Neural progenitor cell (in vitro differentiated cells): ENCODE measurements at regions not wholly inside any gene's neighbourhood (a gene's known extent, or its start where the extent isn't known, plus 50 kb on each side); places are given as distances from the start of the nearest gene placed in this dataset.

Experiments used
- DNase-seq: peaks from one replicate; pipeline ENCODE4 v3.0.0-alpha.2; 2016; ENCODE audit warnings: low spot score
- H2AFZ ChIP-seq: fragments of 200-600 bp; sonication (generic); replicated peaks from 2 replicates; pipeline ENCODE4 v1.6.1; 2016; ENCODE audit warnings: antibody characterized with exemption
- H3F3A ChIP-seq: fragments of 200-600 bp; sonication (generic); 2 replicates; pipeline ENCODE4 v1.6.1; 2016; ENCODE audit warnings: antibody characterized with exemption, low read depth
- H3K27ac ChIP-seq: fragments of 200-600 bp; sonication (generic); 2 replicates; pipeline ENCODE4 v1.5.1; 2016; ENCODE audit warnings: mild to moderate bottlenecking
- H3K27me3 ChIP-seq: fragments of 200-600 bp; sonication (generic); 2 replicates; pipeline ENCODE4 v1.6.1; 2016; ENCODE audit warnings: mild to moderate bottlenecking, moderate library complexity
- H3K36me3 ChIP-seq: fragments of 200-600 bp; sonication (generic); 2 replicates; pipeline ENCODE4 v1.5.1; 2016
- H3K4me1 ChIP-seq: fragments of 200-600 bp; sonication (generic); 2 replicates; pipeline ENCODE4 v1.6.1; 2016; ENCODE audit warnings: mixed run types
- H3K4me2 ChIP-seq: fragments of 200-600 bp; sonication (generic); 2 replicates; pipeline ENCODE4 v1.6.1; 2016
- H3K4me3 ChIP-seq: fragments of 200-600 bp; sonication (generic); 2 replicates; pipeline ENCODE4 v1.5.1; 2016
- H3K79me2 ChIP-seq: fragments of 200-600 bp; sonication (generic); 2 replicates; pipeline ENCODE4 v1.6.1; 2016; ENCODE audit warnings: low read depth
- H3K9ac ChIP-seq: fragments of 200-600 bp; sonication (generic); 2 replicates; pipeline ENCODE4 v1.6.1; 2016
- H3K9me3 ChIP-seq: fragments of 200-600 bp; sonication (generic); 2 replicates; pipeline ENCODE4 v1.5.1; 2016; ENCODE audit warnings: low read depth
- H4K20me1 ChIP-seq: fragments of 200-600 bp; sonication (generic); 2 replicates; pipeline ENCODE4 v1.6.1; 2016; ENCODE audit warnings: low read depth
- H3K27ac Mint-ChIP-seq: 3 replicates; pipeline ENCODE4 v1.8.0; 2021; ENCODE audit warnings: mixed read lengths
- H3K27me3 Mint-ChIP-seq: 2 replicates; pipeline ENCODE4 v1.8.0; 2022; ENCODE audit warnings: low read depth, mild to moderate bottlenecking, inconsistent platforms, moderate library complexity, mixed read lengths; ENCODE audit not compliant: insufficient read depth
- H3K36me3 Mint-ChIP-seq: 3 replicates; pipeline ENCODE4 v1.8.0; 2021; ENCODE audit warnings: mixed read lengths
- H3K4me1 Mint-ChIP-seq: 3 replicates; pipeline ENCODE4 v1.8.0; 2021; ENCODE audit warnings: mixed read lengths
- H3K4me3 Mint-ChIP-seq: 3 replicates; pipeline ENCODE4 v1.8.0; 2021; ENCODE audit warnings: mild to moderate bottlenecking, moderate library complexity, mixed read lengths
- H3K9me3 Mint-ChIP-seq: 3 replicates; pipeline ENCODE4 v1.8.0; 2020; ENCODE audit warnings: mixed read lengths
- EZH2 ChIP-seq: fragments of 200-600 bp; sonication (generic); IDR thresholded peaks from 2 replicates; pipeline ENCODE4 v1.6.1; 2017; ENCODE audit warnings: antibody characterized with exemption, mild to moderate bottlenecking, moderate library complexity
- EZH2phosphoT487 ChIP-seq: fragments of 200-600 bp; sonication (generic); IDR thresholded peaks from 2 replicates; pipeline ENCODE4 v1.6.1; 2017; ENCODE audit warnings: antibody characterized with exemption
- TF ChIP-seq, protein P1 (sequence below): fragments of 200-600 bp; sonication (generic); IDR thresholded peaks from 2 replicates; pipeline ENCODE4 v1.5.1; 2017; ENCODE audit warnings: antibody characterized with exemption, mild to moderate bottlenecking

DNA sequence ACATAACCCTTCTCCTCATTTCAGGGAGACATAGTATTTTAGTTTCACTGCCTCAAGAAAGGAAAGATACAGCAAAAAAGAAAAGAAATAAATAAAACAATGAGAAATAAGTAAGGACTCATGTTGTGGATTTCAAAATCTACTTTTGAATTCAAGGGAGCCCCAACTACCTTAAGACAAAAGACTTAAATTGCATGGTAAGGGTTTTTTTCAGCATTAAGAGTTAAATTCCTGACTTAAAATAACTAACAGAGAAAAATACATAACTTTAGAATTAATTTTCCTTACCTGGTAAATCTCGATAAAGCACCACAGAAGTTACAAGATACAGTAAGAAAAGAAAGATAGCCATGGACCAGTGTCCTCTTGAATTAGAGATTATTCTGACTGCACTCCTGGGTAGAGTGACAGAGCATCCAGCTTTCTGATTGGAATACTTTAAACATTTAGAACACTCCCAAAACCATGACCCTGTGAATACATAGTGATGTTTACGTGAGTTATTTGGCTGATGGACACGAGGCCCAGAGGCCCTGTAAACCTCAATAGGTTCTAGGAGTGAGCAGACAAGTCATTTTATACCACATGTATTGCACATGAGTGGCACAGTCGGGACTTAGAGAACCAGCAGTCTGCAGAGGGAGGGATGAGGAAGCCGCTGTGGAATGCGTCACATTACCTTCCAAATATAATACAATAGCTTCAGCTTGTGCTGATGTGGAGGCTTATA lies 292.5 kb upstream of the SEMA3C start:
- Mint-ChIP-seq H3K9me3 (no peaks in the 10 kb centered on the region), H3K4me1 (peaks cover 20% of the 10 kb centered on the region), H3K36me3 (no peaks in the 10 kb centered on the region), H3K27ac (no peak overlapping the region), H3K4me3 (no peak overlapping the region), H3K27me3 (no peaks in the 10 kb centered on the region)
- Histone ChIP-seq H3K9me3 (no peaks in the 10 kb centered on the region), H3K79me2 (no peaks in the 10 kb centered on the region), H2AFZ (peak overlapping the region; percentile 40), H3K4me2 (no peak overlapping the region), H3K9ac (no peak overlapping the region), H3K36me3 (no peaks in the 10 kb centered on the region), H3K4me1 (peaks cover 19% of the 10 kb centered on the region), H3K27me3 (no peaks in the 10 kb centered on the region), H3K4me3 (no peak overlapping the region), H4K20me1 (no peaks in the 10 kb centered on the region), H3F3A (no peaks in the 10 kb centered on the region), H3K27ac (no peak overlapping the region)
- DNase-seq: peak; percentile 19
- TF ChIP-seq EZH2 (no peak), EZH2phosphoT487 (no peak)
- TF ChIP-seq, protein P1, sequence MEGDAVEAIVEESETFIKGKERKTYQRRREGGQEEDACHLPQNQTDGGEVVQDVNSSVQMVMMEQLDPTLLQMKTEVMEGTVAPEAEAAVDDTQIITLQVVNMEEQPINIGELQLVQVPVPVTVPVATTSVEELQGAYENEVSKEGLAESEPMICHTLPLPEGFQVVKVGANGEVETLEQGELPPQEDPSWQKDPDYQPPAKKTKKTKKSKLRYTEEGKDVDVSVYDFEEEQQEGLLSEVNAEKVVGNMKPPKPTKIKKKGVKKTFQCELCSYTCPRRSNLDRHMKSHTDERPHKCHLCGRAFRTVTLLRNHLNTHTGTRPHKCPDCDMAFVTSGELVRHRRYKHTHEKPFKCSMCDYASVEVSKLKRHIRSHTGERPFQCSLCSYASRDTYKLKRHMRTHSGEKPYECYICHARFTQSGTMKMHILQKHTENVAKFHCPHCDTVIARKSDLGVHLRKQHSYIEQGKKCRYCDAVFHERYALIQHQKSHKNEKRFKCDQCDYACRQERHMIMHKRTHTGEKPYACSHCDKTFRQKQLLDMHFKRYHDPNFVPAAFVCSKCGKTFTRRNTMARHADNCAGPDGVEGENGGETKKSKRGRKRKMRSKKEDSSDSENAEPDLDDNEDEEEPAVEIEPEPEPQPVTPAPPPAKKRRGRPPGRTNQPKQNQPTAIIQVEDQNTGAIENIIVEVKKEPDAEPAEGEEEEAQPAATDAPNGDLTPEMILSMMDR: no peak

DNA sequence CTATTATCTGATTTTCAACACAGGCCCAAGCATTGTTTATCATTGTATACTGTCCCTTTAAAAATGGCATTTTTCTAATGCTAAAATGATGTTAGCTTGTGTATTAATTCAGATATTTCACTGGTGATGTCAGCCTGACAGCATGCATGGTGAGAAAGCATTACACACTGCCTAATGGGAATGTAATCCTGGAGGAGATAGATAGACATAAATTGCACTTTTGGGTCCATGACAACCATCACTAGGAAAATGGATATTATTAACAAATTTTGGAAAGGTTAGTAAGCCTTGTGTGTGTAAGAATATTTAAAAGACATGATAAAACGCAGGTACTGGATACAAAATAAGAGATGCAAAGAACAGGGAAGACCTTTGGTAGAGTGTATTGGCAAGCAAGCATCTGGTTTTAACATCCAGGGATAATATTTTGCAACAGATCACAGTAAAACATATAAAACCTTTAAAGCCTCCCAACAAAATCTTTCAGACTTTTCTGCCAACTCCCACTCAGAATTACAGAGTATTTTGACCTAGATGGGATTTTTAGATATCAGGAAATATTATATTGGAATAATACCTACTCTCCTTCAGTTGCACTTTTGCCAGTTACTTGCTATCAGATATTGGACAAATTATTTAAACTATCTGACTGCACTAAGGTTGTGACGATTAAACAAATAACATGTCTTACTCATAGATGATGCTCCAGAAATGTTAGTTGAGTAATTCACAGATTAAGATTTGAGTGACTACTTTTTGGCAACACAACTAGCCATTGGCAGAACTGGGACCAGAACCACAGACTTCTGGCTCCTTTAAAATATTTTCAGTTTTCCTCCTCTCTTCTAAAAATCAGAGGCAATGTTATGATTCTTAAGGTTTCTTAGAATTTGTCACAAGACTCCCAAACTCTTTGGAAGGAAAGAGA lies 291.6 kb upstream of the SEMA3C start:
- no peak overlapping the region for H3K4me3 ChIP-seq
- peaks cover 19% of the 10 kb centered on the region for H3K4me1 ChIP-seq
- H4K20me1 ChIP-seq: no peaks in the 10 kb centered on the region
- Mint-ChIP-seq H3K4me3 (no peak overlapping the region), H3K27ac (no peak overlapping the region), H3K27me3 (no peaks in the 10 kb centered on the region), H3K4me1 (peaks cover 20% of the 10 kb centered on the region), H3K36me3 (no peaks in the 10 kb centered on the region), H3K9me3 (no peaks in the 10 kb centered on the region)
- no peaks in the 10 kb centered on the region for H3F3A ChIP-seq
- H3K36me3 ChIP-seq: no peaks in the 10 kb centered on the region
- H3K4me2 ChIP-seq: no peak overlapping the region
- DNase-seq: no peak
- H3K79me2 ChIP-seq: no peaks in the 10 kb centered on the region
- TF ChIP-seq, protein P1: no peak
- TF ChIP-seq EZH2phosphoT487 (no peak), EZH2 (no peak)
- H2AFZ ChIP-seq: no peak overlapping the region
- no peak overlapping the region for H3K27ac ChIP-seq
- no peaks in the 10 kb centered on the region for H3K27me3 ChIP-seq
- H3K9ac ChIP-seq: no peak overlapping the region
- no peaks in the 10 kb centered on the region for H3K9me3 ChIP-seq

DNA sequence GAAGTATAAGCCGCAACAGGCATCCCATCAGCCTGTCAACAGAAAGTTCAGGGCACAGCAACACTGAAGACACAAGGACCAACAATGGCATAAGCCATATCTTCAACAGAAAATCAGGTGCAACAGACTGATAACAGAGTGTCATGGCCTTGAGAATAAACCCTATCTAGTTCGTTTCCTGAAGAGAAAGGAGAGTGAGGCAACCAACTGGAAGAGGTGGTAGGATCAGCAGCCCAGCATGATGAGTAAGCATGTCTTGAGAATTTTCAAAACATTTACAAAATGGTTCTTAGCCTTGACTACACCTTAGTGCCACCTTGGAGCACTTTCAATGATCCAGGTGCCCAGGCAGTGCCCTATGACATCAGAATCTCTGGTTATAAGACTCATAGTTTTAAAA lies 290.2 kb upstream of the SEMA3C start:
- H2AFZ ChIP-seq: no peak overlapping the region
- no peak overlapping the region for H3K27ac Mint-ChIP-seq

More for the DNA sequence above, 290.2 kb upstream of the SEMA3C start:
- Mint-ChIP-seq H3K27me3 (no peaks in the 10 kb centered on the region), H3K4me3 (no peak overlapping the region), H3K36me3 (no peaks in the 10 kb centered on the region), H3K4me1 (peaks cover 20% of the 10 kb centered on the region), H3K9me3 (no peaks in the 10 kb centered on the region)
- no peak for DNase-seq
- no peaks in the 10 kb centered on the region for H3K9me3 ChIP-seq
- no peak for TF ChIP-seq EZH2phosphoT487
- no peak for TF ChIP-seq EZH2
- TF ChIP-seq, protein P1: no peak
- peaks cover 19% of the 10 kb centered on the region for H3K4me1 ChIP-seq
- no peak overlapping the region for H3K27ac ChIP-seq
- H3K79me2 ChIP-seq: no peaks in the 10 kb centered on the region
- no peak overlapping the region for H3K9ac ChIP-seq
- no peaks in the 10 kb centered on the region for H3K36me3 ChIP-seq
- H3K4me3 ChIP-seq: no peak overlapping the region
- H3K27me3 ChIP-seq: no peaks in the 10 kb centered on the region
- no peaks in the 10 kb centered on the region for H4K20me1 ChIP-seq
- no peak overlapping the region for H3K4me2 ChIP-seq
- H3F3A ChIP-seq: no peaks in the 10 kb centered on the region
